ENCODE measurements at regions not wholly inside any gene's neighbourhood (a gene's known extent, or its start where the extent isn't known, plus 50 kb on each side); places are given as distances from the start of the nearest gene placed in this dataset.

GRCh38 chr4:152099981-152100378 lies 339.2 kb upstream of the GATB start:
- Histone ChIP-seq H3K36me3 (no peaks in the 10 kb centered on the region), H3K4me3 (no peak overlapping the region), H3K9me3 (no peaks in the 10 kb centered on the region), H3K27ac (peak overlapping the region in 7 of 8 donors; percentile 60 to 85 (median 78)), H3K4me1 (peaks cover 10 to 65% (median 43%) of the 10 kb centered on the region in 6 donors), H3K27me3 (replicated peaks in 1 of 7) (no peaks in the 10 kb centered on the region)
- intact Hi-C loops (cut with DNase I; ENCODE audit: low total_unique reads), result no loop called here
- DNase-seq, result no peak
- no peak for TF ChIP-seq POLR2AphosphoS5 (IDR thresholded peaks at IDR 0.05)
- TF ChIP-seq POLR2A (IDR thresholded peaks at IDR 0.05), result no peak
- no peak for TF ChIP-seq CTCF (IDR thresholded peaks at IDR 0.05 in 8 of 11, conservative IDR thresholded peaks at IDR 0.05 in 3 of 11)
- 68 to 74% (median 72%) methylated on average over 7 of the region's 7 CpGs for WGBS, 5 donors

- no peak for TF ChIP-seq POLR2AphosphoS5 (IDR thresholded peaks at IDR 0.05)
- no peak for TF ChIP-seq POLR2A (IDR thresholded peaks at IDR 0.05)
- Histone ChIP-seq H3K36me3 (no peaks in the 10 kb centered on the region), H3K4me3 (no peak overlapping the region), H3K9me3 (no peaks in the 10 kb centered on the region), H3K27me3 (replicated peaks in 1 of 7) (no peaks in the 10 kb centered on the region), H3K4me1 (peaks cover 10 to 61% (median 43%) of the 10 kb centered on the region in 6 donors), H3K27ac (peak overlapping the region in 7 of 8 donors; percentile 60 to 85 (median 78))
- intact Hi-C loops (cut with DNase I; ENCODE audit: low total_unique reads), result no loop called here
- DNase-seq, result no peak
- 59 to 83% (median 73%) methylated on average over 2 of the region's 2 CpGs for WGBS, 5 donors
Measured at GRCh38 chr4:152099555-152099954, 338.7 kb upstream of the GATB start.

- no peaks in the 10 kb centered on the region for H3K36me3 ChIP-seq
- WGBS, 5 donors, result 64 to 96% (median 70%) methylated on average over 6 of the region's 6 CpGs
- H3K9me3 ChIP-seq, result no peaks in the 10 kb centered on the region
- H3K27ac ChIP-seq, result peak overlapping the region; percentile 2 to 85 (median 76)
- no peak for TF ChIP-seq POLR2A (IDR thresholded peaks at IDR 0.05)
- TF ChIP-seq POLR2AphosphoS5 (IDR thresholded peaks at IDR 0.05), result no peak
- no peak for TF ChIP-seq CTCF (IDR thresholded peaks at IDR 0.05 in 8 of 11, conservative IDR thresholded peaks at IDR 0.05 in 3 of 11)
- no peak overlapping the region for H3K4me3 ChIP-seq
- intact Hi-C loops (cut with DNase I; ENCODE audit: low total_unique reads), result no loop called here
- H3K27me3 ChIP-seq (replicated peaks in 1 of 7), result no peaks in the 10 kb centered on the region
- DNase-seq, result no peak
- H3K4me1 ChIP-seq, result peaks cover 10 to 56% (median 43%) of the 10 kb centered on the region in 6 donors
Measured at GRCh38 chr4:152099061-152099425, 338.2 kb upstream of the GATB start.

GRCh38 chr4:152098365-152099060 lies 337.7 kb upstream of the GATB start:
- intact Hi-C loops (cut with DNase I; ENCODE audit: low total_unique reads), result no loop called here
- WGBS, 5 donors, result 91 to 97% (median 92%) methylated on average over 8 of the region's 8 CpGs
- TF ChIP-seq CTCF (IDR thresholded peaks at IDR 0.05 in 8 of 11, conservative IDR thresholded peaks at IDR 0.05 in 3 of 11) (no peak), POLR2AphosphoS5 (IDR thresholded peaks at IDR 0.05) (no peak), POLR2A (IDR thresholded peaks at IDR 0.05) (no peak)
- Histone ChIP-seq H3K27me3 (replicated peaks in 1 of 7) (no peaks in the 10 kb centered on the region), H3K4me1 (peaks cover 10 to 50% (median 38%) of the 10 kb centered on the region in 6 donors), H3K9me3 (no peaks in the 10 kb centered on the region), H3K27ac (peak overlapping the region; percentile 2 to 85 (median 55)), H3K36me3 (no peaks in the 10 kb centered on the region), H3K4me3 (no peak overlapping the region)
- DNase-seq, result no peak
